Fibroblast of lung (primary cell): ENCODE measurements at regions not wholly inside any gene's neighbourhood (a gene's known extent, or its start where the extent isn't known, plus 50 kb on each side); places are given as distances from the start of the nearest gene placed in this dataset.

Experiments used
- DNase-seq, 2 donors: peaks; one replicate each; pipeline versions ENCODE4 v3.0.0 to v3.0.0-alpha.2; 2010; ENCODE audit warnings: low read depth in 2 of 2
- H2AFZ ChIP-seq: 2 replicates; pipeline ENCODE4 v1.5.1; 2012; ENCODE audit warnings: low read length, control low read depth, inconsistent platforms
- H3K27ac ChIP-seq: 2 replicates; pipeline ENCODE4 v1.5.1; 2011; ENCODE audit warnings: low read length, control low read depth; ENCODE audit not compliant: insufficient read depth
- H3K27me3 ChIP-seq: 2 replicates; pipeline ENCODE4 v1.5.1; 2011; ENCODE audit warnings: mild to moderate bottlenecking, low read length; ENCODE audit not compliant: control insufficient read depth, insufficient read depth
- H3K36me3 ChIP-seq: 2 replicates; pipeline ENCODE4 v1.5.1; 2011; ENCODE audit warnings: low read length; ENCODE audit not compliant: control insufficient read depth, insufficient read depth
- H3K4me1 ChIP-seq: 2 replicates; pipeline ENCODE4 v1.5.1; 2011; ENCODE audit warnings: low read length; ENCODE audit not compliant: control insufficient read depth, insufficient read depth; ENCODE audit errors: extremely low read depth
- H3K4me2 ChIP-seq: 2 replicates; pipeline ENCODE4 v1.5.1; 2011; ENCODE audit warnings: low read length, control low read depth; ENCODE audit not compliant: insufficient read depth; ENCODE audit errors: extremely low read depth
- H3K4me3 ChIP-seq, 4 experiments: fragments of 200-600 bp in 1 of 4; sonication (generic) in 1 of 4; replicated peaks in 1 of 4; 2 replicates each; pipeline ENCODE4 v1.5.1; 2011 to 2016; ENCODE audit warnings: low read length in 4 of 4, low read depth in 3 of 4, mild to moderate bottlenecking in 3 of 4, control low read depth in 2 of 4, inconsistent platforms in 1 of 4, mixed read lengths in 1 of 4; ENCODE audit not compliant: insufficient read depth in 1 of 4; ENCODE audit errors: control extremely low read depth in 1 of 4
- H3K79me2 ChIP-seq: 2 replicates; pipeline ENCODE4 v1.5.1; 2012; ENCODE audit warnings: mild to moderate bottlenecking, low read length, inconsistent platforms; ENCODE audit not compliant: control insufficient read depth, insufficient read depth
- H3K9ac ChIP-seq: 2 replicates; pipeline ENCODE4 v1.5.1; 2011; ENCODE audit warnings: mild to moderate bottlenecking, low read length, control low read depth; ENCODE audit not compliant: insufficient read depth
- H3K9me3 ChIP-seq: 2 replicates; pipeline ENCODE4 v1.5.1; 2012; ENCODE audit warnings: low read depth, low read length; ENCODE audit not compliant: control insufficient read depth, insufficient read depth
- H4K20me1 ChIP-seq: 2 replicates; pipeline ENCODE4 v1.5.1; 2011; ENCODE audit warnings: low read length; ENCODE audit not compliant: control insufficient read depth, insufficient read depth; ENCODE audit errors: extremely low read depth
- CTCF ChIP-seq, 2 donors: IDR thresholded peaks in 1 of 2; conservative IDR thresholded peaks in 1 of 2; 1 replicate in 1 of 2; 2 replicates in 1 of 2; pipeline ENCODE4 v1.5.1; 2011 to 2012; ENCODE audit warnings: low read length in 2 of 2, control low read depth in 1 of 2, inconsistent platforms in 1 of 2, low read depth in 1 of 2, mild to moderate bottlenecking in 1 of 2
- EZH2 ChIP-seq: IDR thresholded peaks from 2 replicates; pipeline ENCODE4 v1.5.1; 2012; ENCODE audit warnings: low read length, control low read depth, mild to moderate bottlenecking; ENCODE audit errors: missing control alignments

- TF ChIP-seq CTCF (conservative IDR thresholded peaks at IDR 0.05 in 1 of 2, IDR thresholded peaks at IDR 0.05 in 1 of 2; ENCODE audit: low read depth in 1 of 2, low read length in 2 of 2) (no peak), EZH2 (no peak)
Observed at GRCh38 chr12:4107911-4108697, 165.5 kb upstream of the CCND2 start.

GRCh38 chr12:4107436-4107878 lies 166.1 kb upstream of the CCND2 start:
- Histone ChIP-seq H3K27ac (no peak overlapping the region), H3K4me2 (no peak overlapping the region), H3K4me1 (no peaks in the 10 kb centered on the region), H3K36me3 (no peaks in the 10 kb centered on the region), H2AFZ (no peak overlapping the region), H3K4me3 (no peak overlapping the region), H4K20me1 (no peaks in the 10 kb centered on the region), H3K9ac (no peak overlapping the region), H3K79me2 (no peaks in the 10 kb centered on the region), H3K27me3 (no peaks in the 10 kb centered on the region), H3K9me3 (no peaks in the 10 kb centered on the region)
- peak; percentile 4 to 72 for DNase-seq
- TF ChIP-seq EZH2 (no peak), CTCF (conservative IDR thresholded peaks at IDR 0.05 in 1 of 2, IDR thresholded peaks at IDR 0.05 in 1 of 2; ENCODE audit: low read depth in 1 of 2, low read length in 2 of 2) (peak; percentile 61 to 76)

More at GRCh38 chr12:4107911-4108697, 165.5 kb upstream of the CCND2 start:
- no peak overlapping the region for H3K9ac ChIP-seq
- H3K4me3 ChIP-seq = no peak overlapping the region
- H3K27me3 ChIP-seq = no peaks in the 10 kb centered on the region
- no peaks in the 10 kb centered on the region for H3K36me3 ChIP-seq
- H3K79me2 ChIP-seq = no peaks in the 10 kb centered on the region
- H4K20me1 ChIP-seq = no peaks in the 10 kb centered on the region
- no peak overlapping the region for H3K4me2 ChIP-seq
- no peak for DNase-seq
- H3K9me3 ChIP-seq = no peaks in the 10 kb centered on the region
- no peak overlapping the region for H3K27ac ChIP-seq
- no peaks in the 10 kb centered on the region for H3K4me1 ChIP-seq
- no peak overlapping the region for H2AFZ ChIP-seq

- no peaks in the 10 kb centered on the region for H3K79me2 ChIP-seq
- TF ChIP-seq EZH2 (no peak), CTCF (conservative IDR thresholded peaks at IDR 0.05 in 1 of 2, IDR thresholded peaks at IDR 0.05 in 1 of 2; ENCODE audit: low read depth in 1 of 2, low read length in 2 of 2) (no peak)
Observed at GRCh38 chr12:4106621-4107020, 166.9 kb upstream of the CCND2 start.

More at GRCh38 chr12:4106621-4107020, 166.9 kb upstream of the CCND2 start:
- Histone ChIP-seq H4K20me1 (no peaks in the 10 kb centered on the region), H3K4me3 (no peak overlapping the region), H2AFZ (no peak overlapping the region), H3K9me3 (no peaks in the 10 kb centered on the region), H3K27me3 (no peaks in the 10 kb centered on the region), H3K4me1 (no peaks in the 10 kb centered on the region), H3K9ac (no peak overlapping the region), H3K27ac (no peak overlapping the region), H3K36me3 (no peaks in the 10 kb centered on the region), H3K4me2 (no peak overlapping the region)
- DNase-seq = no peak
